DOHH2 (cell line): ENCODE measurements at regions not wholly inside any gene's neighbourhood (a gene's known extent, or its start where the extent isn't known, plus 50 kb on each side); places are given as distances from the start of the nearest gene placed in this dataset.

Experiments
- H3F3A ChIP-seq: fragments of 200-600 bp; sonication (generic), shearing (Covaris generic); 2 replicates; pipeline ENCODE4 v1.6.0; 2016; ENCODE audit warnings: antibody characterized with exemption, mild to moderate bottlenecking; ENCODE audit not compliant: control insufficient read depth, insufficient read depth
- H3K27ac ChIP-seq: fragments of 200-600 bp; sonication (generic); 2 replicates; pipeline ENCODE4 v1.5.1; 2014; ENCODE audit warnings: low read depth, mild to moderate bottlenecking, low read length, moderate library complexity
- H3K27me3 ChIP-seq: fragments of 200-600 bp; sonication (generic); 2 replicates; pipeline ENCODE4 v1.6.1; 2014; ENCODE audit warnings: mild to moderate bottlenecking, low read length, mixed read lengths; ENCODE audit not compliant: control insufficient read depth
- H3K36me3 ChIP-seq: fragments of 200-600 bp; sonication (generic); 2 replicates; pipeline ENCODE4 v1.6.1; 2014; ENCODE audit warnings: mild to moderate bottlenecking, low read length, moderate library complexity, mixed read lengths; ENCODE audit not compliant: control insufficient read depth
- H3K4me1 ChIP-seq: fragments of 200-600 bp; sonication (generic); 2 replicates; pipeline ENCODE4 v1.6.1; 2014; ENCODE audit warnings: mild to moderate bottlenecking, low read length, mixed read lengths; ENCODE audit not compliant: control insufficient read depth
- H3K4me2 ChIP-seq: fragments of 200-600 bp; sonication (generic); 2 replicates; pipeline ENCODE4 v1.6.0; 2014; ENCODE audit warnings: mild to moderate bottlenecking, low read length, moderate library complexity
- H3K4me3 ChIP-seq: fragments of 200-600 bp; sonication (generic); 2 replicates; pipeline ENCODE4 v1.5.1; 2014; ENCODE audit warnings: mild to moderate bottlenecking, low read length, mixed read lengths
- H3K79me2 ChIP-seq: fragments of 200-600 bp; sonication (generic); 2 replicates; pipeline ENCODE4 v1.6.1; 2014; ENCODE audit warnings: mild to moderate bottlenecking, low read length, mixed read lengths; ENCODE audit not compliant: control insufficient read depth
- H3K9me2 ChIP-seq: fragments of 200-600 bp; sonication (generic); replicated peaks from 2 replicates; pipeline ENCODE4 v1.6.1; 2014; ENCODE audit warnings: mild to moderate bottlenecking, low read length, mixed read lengths; ENCODE audit not compliant: control insufficient read depth
- H3K9me3 ChIP-seq: fragments of 200-600 bp; sonication (generic); 2 replicates; pipeline ENCODE4 v1.6.1; 2014; ENCODE audit warnings: antibody characterized with exemption, low read length, mixed read lengths; ENCODE audit not compliant: control insufficient read depth, insufficient read depth
- H4K20me1 ChIP-seq: fragments of 200-600 bp; sonication (generic); 2 replicates; pipeline ENCODE4 v1.6.0; 2014; ENCODE audit warnings: low read depth, mild to moderate bottlenecking, antibody characterized with exemption, low read length, moderate library complexity; ENCODE audit not compliant: control insufficient read depth, insufficient read depth
- CTCF ChIP-seq: fragments of 200-600 bp; sonication (generic); IDR thresholded peaks from one replicate; pipeline ENCODE4 v1.5.1; 2014; ENCODE audit warnings: antibody characterized with exemption, mild to moderate bottlenecking, low read depth, low read length; ENCODE audit not compliant: poor library complexity, severe bottlenecking
- EZH2phosphoT487 ChIP-seq: fragments of 200-600 bp; sonication (generic); IDR thresholded peaks from 2 replicates; pipeline ENCODE4 v1.6.1; 2017; ENCODE audit warnings: borderline replicate concordance, mild to moderate bottlenecking, antibody characterized with exemption, low read length, moderate library complexity, mixed read lengths

- Histone ChIP-seq H4K20me1 (no peaks in the 10 kb centered on the region), H3K27ac (no peak overlapping the region), H3K4me2 (no peak overlapping the region), H3K9me2 (no peaks in the 10 kb centered on the region), H3K4me3 (no peak overlapping the region), H3K9me3 (no peaks in the 10 kb centered on the region), H3K36me3 (no peaks in the 10 kb centered on the region), H3K27me3 (no peaks in the 10 kb centered on the region), H3K4me1 (no peaks in the 10 kb centered on the region), H3K79me2 (no peaks in the 10 kb centered on the region), H3F3A (no peaks in the 10 kb centered on the region)
- no peak for TF ChIP-seq EZH2phosphoT487
- TF ChIP-seq CTCF, result no peak
Measured at GRCh38 chr4:180823108-180823507, 1420.1 kb upstream of the TENM3 start.

GRCh38 chr4:180827232-180828009 lies 1415.8 kb upstream of the TENM3 start:
- H3K79me2 ChIP-seq, result no peaks in the 10 kb centered on the region
- no peak overlapping the region for H3K4me2 ChIP-seq
- H3K4me3 ChIP-seq, result no peak overlapping the region
- no peak overlapping the region for H3K27ac ChIP-seq
- no peaks in the 10 kb centered on the region for H3K4me1 ChIP-seq
- H3K27me3 ChIP-seq, result no peaks in the 10 kb centered on the region
- no peaks in the 10 kb centered on the region for H3K9me2 ChIP-seq
- TF ChIP-seq CTCF (no peak), EZH2phosphoT487 (no peak)
- no peaks in the 10 kb centered on the region for H3K9me3 ChIP-seq
- no peaks in the 10 kb centered on the region for H3K36me3 ChIP-seq
- no peaks in the 10 kb centered on the region for H4K20me1 ChIP-seq
- no peaks in the 10 kb centered on the region for H3F3A ChIP-seq

DNA sequence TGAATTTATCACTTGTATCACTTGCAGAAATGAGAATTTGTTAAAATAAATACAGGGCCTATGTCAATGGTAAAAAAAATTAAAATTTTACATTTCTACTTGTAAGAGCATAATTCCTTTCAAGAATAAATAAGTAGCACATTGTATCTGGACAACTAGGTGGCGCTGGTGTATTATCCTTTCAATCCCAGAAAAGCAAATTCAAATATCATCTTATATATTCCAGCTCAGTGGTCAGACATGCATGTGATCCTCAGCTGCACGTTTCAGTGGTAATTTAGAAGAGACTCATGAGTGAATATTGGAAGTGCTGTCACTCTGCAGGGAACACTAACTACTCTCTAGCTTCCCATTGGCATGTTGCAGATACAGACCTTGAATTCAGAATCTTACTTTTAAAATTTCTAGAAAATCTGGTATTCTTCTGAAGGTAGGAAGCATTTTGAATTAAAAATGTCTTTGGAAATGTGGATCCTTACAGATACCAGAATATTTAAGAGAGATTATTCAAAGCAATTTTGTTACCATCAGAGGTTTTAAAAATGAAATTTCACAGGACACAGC lies 1414.7 kb upstream of the TENM3 start:
- no peaks in the 10 kb centered on the region for H3K27me3 ChIP-seq
- no peaks in the 10 kb centered on the region for H3K4me1 ChIP-seq
- TF ChIP-seq CTCF, result peak; percentile 61
- TF ChIP-seq EZH2phosphoT487, result no peak
- H3K9me2 ChIP-seq, result no peaks in the 10 kb centered on the region
- no peaks in the 10 kb centered on the region for H3K9me3 ChIP-seq
- no peaks in the 10 kb centered on the region for H3F3A ChIP-seq
- no peak overlapping the region for H3K4me3 ChIP-seq
- H3K79me2 ChIP-seq, result no peaks in the 10 kb centered on the region
- no peaks in the 10 kb centered on the region for H4K20me1 ChIP-seq
- no peak overlapping the region for H3K4me2 ChIP-seq
- no peaks in the 10 kb centered on the region for H3K36me3 ChIP-seq
- no peak overlapping the region for H3K27ac ChIP-seq
